Right ventricle myocardium superior (tissue), 1 donor: ENCODE measurements at regions not wholly inside any gene's neighbourhood (a gene's known extent, or its start where the extent isn't known, plus 50 kb on each side); places are given as distances from the start of the nearest gene placed in this dataset.
"Not testable (repeated sequence)": the region's sequence is repeated elsewhere in the genome, so short reads cannot be mapped to it uniquely, and the experiment has no call there.

Experiments used
- ATAC-seq: fragments of 200-7000 bp; cut with Tn5 transposase; one replicate; pipeline ENCODE4 v1.9.1; 2020; ENCODE audit warnings: mild to moderate bottlenecking; ENCODE audit not compliant: poor library complexity
- DNase-seq: peaks from one replicate; pipeline ENCODE4 v3.0.0-alpha.2; 2020
- intact Hi-C: fragments of 100-400 bp; cut with DNase I; formaldehyde crosslinking; loops from one replicate; pipeline ENCODE4 v1.11.2; 2022
- donor health status: DM: no; HTN: yes; CAD: no; lungs with severe emphysema.

- intact Hi-C loops = no loop called here
- ATAC-seq (no peak), DNase-seq (no peak)
Observed at GRCh38 chr10:109348324-109348723, 575.0 kb downstream of the XPNPEP1 start.

- ATAC-seq (no peak), DNase-seq (no peak)
- intact Hi-C loops = no loop called here
Observed at GRCh38 chr10:109343293-109343692, 580.0 kb downstream of the XPNPEP1 start.

- ATAC-seq (no peak), DNase-seq (no peak)
- intact Hi-C loops = no loop called here
Observed at GRCh38 chr10:109341986-109342385, 581.3 kb downstream of the XPNPEP1 start.

GRCh38 chr10:109328001-109328400, 595.3 kb downstream of the XPNPEP1 start:
- DNase-seq = no peak
- intact Hi-C loops = no loop called here
- no peak for ATAC-seq

GRCh38 chr10:109327266-109327665, 596.0 kb downstream of the XPNPEP1 start:
- DNase-seq = no peak
- intact Hi-C loops = no loop called here

GRCh38 chr10:109324721-109325120, 598.6 kb downstream of the XPNPEP1 start:
- intact Hi-C loops = no loop called here

More at GRCh38 chr10:109327266-109327665, 596.0 kb downstream of the XPNPEP1 start:
- ATAC-seq = no peak

GRCh38 chr10:109317746-109318366, 605.5 kb downstream of the XPNPEP1 start:
- intact Hi-C loops = no loop called here
- ATAC-seq = no peak
- DNase-seq = no peak

More at GRCh38 chr10:109324721-109325120, 598.6 kb downstream of the XPNPEP1 start:
- no peak for ATAC-seq
- DNase-seq = no peak

GRCh38 chr10:109314016-109314415, 609.3 kb downstream of the XPNPEP1 start:
- DNase-seq, ATAC-seq, intact Hi-C loops: not testable (repeated sequence)

- ATAC-seq, DNase-seq, intact Hi-C loops: not testable (repeated sequence)
Observed at GRCh38 chr10:109312555-109312954, 610.8 kb downstream of the XPNPEP1 start.

GRCh38 chr10:109308971-109309370, 614.3 kb downstream of the XPNPEP1 start:
- intact Hi-C loops = no loop called here
- no peak for DNase-seq
- no peak for ATAC-seq

GRCh38 chr10:109307102-109307501, 616.2 kb downstream of the XPNPEP1 start:
- DNase-seq, intact Hi-C loops, ATAC-seq: not testable (repeated sequence)

- ATAC-seq = no peak
- intact Hi-C loops = no loop called here
Observed at GRCh38 chr10:109306698-109307097, 616.6 kb downstream of the XPNPEP1 start.

GRCh38 chr10:109287858-109288257, 635.5 kb downstream of the XPNPEP1 start:
- DNase-seq = no peak
- no peak for ATAC-seq
- intact Hi-C loops = no loop called here

More at GRCh38 chr10:109306698-109307097, 616.6 kb downstream of the XPNPEP1 start:
- no peak for DNase-seq

- intact Hi-C loops = no loop called here
- no peak for ATAC-seq
Observed at GRCh38 chr10:109282510-109282909, 640.8 kb downstream of the XPNPEP1 start.

GRCh38 chr10:109281347-109281746, 642.0 kb downstream of the XPNPEP1 start:
- ATAC-seq (no peak), DNase-seq (no peak)
- intact Hi-C loops = no loop called here

More at GRCh38 chr10:109282510-109282909, 640.8 kb downstream of the XPNPEP1 start:
- DNase-seq = no peak

- ATAC-seq (no peak), DNase-seq (no peak)
- intact Hi-C loops = no loop called here
Observed at GRCh38 chr10:109280837-109281236, 642.5 kb downstream of the XPNPEP1 start.

GRCh38 chr10:109277456-109277855, 645.9 kb downstream of the XPNPEP1 start:
- no peak for DNase-seq
- no peak for ATAC-seq
- intact Hi-C loops = no loop called here

GRCh38 chr10:109275960-109276359, 647.4 kb downstream of the XPNPEP1 start:
- DNase-seq = no peak
- no peak for ATAC-seq
- intact Hi-C loops = no loop called here

GRCh38 chr10:109274681-109275080, 648.6 kb downstream of the XPNPEP1 start:
- no peak for ATAC-seq
- intact Hi-C loops = no loop called here
- no peak for DNase-seq

GRCh38 chr10:109270173-109270572, 653.1 kb downstream of the XPNPEP1 start:
- intact Hi-C loops = no loop called here
- DNase-seq = no peak
- no peak for ATAC-seq

GRCh38 chr10:109264004-109264403, 659.3 kb downstream of the XPNPEP1 start:
- DNase-seq (no peak), ATAC-seq (no peak)
- intact Hi-C loops = no loop called here
